H1 (cell line): ENCODE measurements at regions not wholly inside any gene's neighbourhood (a gene's known extent, or its start where the extent isn't known, plus 50 kb on each side); places are given as distances from the start of the nearest gene placed in this dataset.

Experiments used
- CBX8 ChIP-seq: fragments of 300-800, 300-1000 bp; sonication (generic); IDR thresholded peaks from 2 replicates; pipeline ENCODE4 v1.7.1; 2016; ENCODE audit warnings: low read depth, low read length, borderline replicate concordance
- CTCF ChIP-seq, 3 experiments: IDR thresholded peaks; 1 replicate in 2 of 3; 2 replicates in 1 of 3; pipeline versions ENCODE4 v1.5.1 to v1.6.1; 2011; ENCODE audit warnings: low read length in 3 of 3, mild to moderate bottlenecking in 3 of 3, inconsistent platforms in 2 of 3, low read depth in 1 of 3, moderate library complexity in 1 of 3; ENCODE audit not compliant: insufficient read depth in 1 of 3; ENCODE audit errors: control extremely low read depth in 1 of 3
- EP300 ChIP-seq, 2 experiments: IDR thresholded peaks; 1 replicate in 1 of 2; 2 replicates in 1 of 2; pipeline ENCODE4 v1.6.1; 2011 to 2012; ENCODE audit warnings: low read depth in 2 of 2, low read length in 2 of 2, mild to moderate bottlenecking in 2 of 2, borderline replicate concordance in 1 of 2, inconsistent platforms in 1 of 2, moderate library complexity in 1 of 2
- JUND ChIP-seq: IDR thresholded peaks from 2 replicates; pipeline ENCODE4 v1.6.1; 2011; ENCODE audit warnings: mild to moderate bottlenecking, improper control_type of control experiment, low read length
- RAD21 ChIP-seq, 2 experiments: IDR thresholded peaks in 1 of 2; conservative IDR thresholded peaks in 1 of 2; 2 replicates each; pipeline ENCODE4 v1.6.1; 2011; ENCODE audit warnings: low read depth in 2 of 2, low read length in 2 of 2, improper control_type of control experiment in 1 of 2, inconsistent platforms in 1 of 2, mild to moderate bottlenecking in 1 of 2, moderate library complexity in 1 of 2
- RFX5 ChIP-seq: IDR thresholded peaks from 2 replicates; pipeline ENCODE4 v1.6.1; 2011; ENCODE audit warnings: low read depth, low read length, improper control_type of control experiment, borderline replicate concordance
- SIRT6 ChIP-seq: IDR thresholded peaks from one replicate; pipeline ENCODE4 v1.7.1; 2012; ENCODE audit warnings: low read length, inconsistent platforms
- SIX5 ChIP-seq: IDR thresholded peaks from 2 replicates; pipeline ENCODE4 v1.6.1; 2011; ENCODE audit warnings: mild to moderate bottlenecking, low read depth, low read length
- TAF1 ChIP-seq: IDR thresholded peaks from 2 replicates; pipeline ENCODE4 v1.6.1; 2011; ENCODE audit warnings: mild to moderate bottlenecking, low read depth, low read length

- TF ChIP-seq CTCF (IDR thresholded peaks at IDR 0.05; ENCODE audit: control extremely low read depth in 1 of 3, insufficient read depth in 1 of 3, low read depth in 1 of 3, low read length in 3 of 3) = no peak
- no peak for TF ChIP-seq RFX5
- no peak for TF ChIP-seq SIX5
- TF ChIP-seq TAF1 = no peak
- no peak for TF ChIP-seq RAD21 (IDR thresholded peaks at IDR 0.05 in 1 of 2, conservative IDR thresholded peaks at IDR 0.05 in 1 of 2; ENCODE audit: low read depth in 2 of 2, low read length in 2 of 2)
- no peak for TF ChIP-seq JUND
- no peak for TF ChIP-seq CBX8
- no peak for TF ChIP-seq EP300 (IDR thresholded peaks at IDR 0.05; ENCODE audit: borderline replicate concordance in 1 of 2, low read depth in 2 of 2, low read length in 2 of 2)
- no peak for TF ChIP-seq SIRT6
These were observed 113.0 kb downstream of the MMRN1 start for GRCh38 chr4:90007494-90008167.
